Astrocyte (in vitro differentiated cells and primary cell): ENCODE measurements at regions not wholly inside any gene's neighbourhood (a gene's known extent, or its start where the extent isn't known, plus 50 kb on each side); places are given as distances from the start of the nearest gene placed in this dataset.

ENCODE experiments used
- DNase-seq: peaks from one replicate; pipeline ENCODE4 v3.0.0-alpha.2; 2010; ENCODE audit warnings: low read depth
- FAIRE-seq: peaks from 2 replicates; lab custom pipeline; 2011; peaks lifted over from hg19 to GRCh38; lab: Jason Lieb, UNC
- H2AFZ ChIP-seq: 2 replicates; pipeline ENCODE4 v1.6.0; 2012; ENCODE audit warnings: low read depth, low read length, inconsistent platforms
- H3K27ac ChIP-seq: 2 replicates; pipeline ENCODE4 v1.5.1; 2011; ENCODE audit warnings: low read depth, low read length, inconsistent platforms
- H3K27me3 ChIP-seq: 2 replicates; pipeline ENCODE4 v1.6.0; 2011; ENCODE audit warnings: low read length, inconsistent platforms; ENCODE audit not compliant: insufficient read depth
- H3K36me3 ChIP-seq: 2 replicates; pipeline ENCODE4 v1.5.1; 2011; ENCODE audit warnings: low read length, inconsistent platforms; ENCODE audit not compliant: insufficient read depth
- H3K4me1 ChIP-seq: 2 replicates; pipeline ENCODE4 v1.5.1; 2011; ENCODE audit warnings: low read length, inconsistent platforms; ENCODE audit not compliant: insufficient read depth
- H3K4me2 ChIP-seq: 2 replicates; pipeline ENCODE4 v1.6.0; 2012; ENCODE audit warnings: low read length, inconsistent platforms
- H3K4me3 ChIP-seq: 2 replicates; pipeline ENCODE4 v1.5.1; 2011; ENCODE audit warnings: low read depth, mild to moderate bottlenecking, low read length, inconsistent platforms; ENCODE audit not compliant: insufficient read depth
- H3K79me2 ChIP-seq: 2 replicates; pipeline ENCODE4 v1.6.0; 2012; ENCODE audit warnings: mild to moderate bottlenecking, low read length, inconsistent platforms; ENCODE audit not compliant: insufficient read depth
- H3K9ac ChIP-seq: 2 replicates; pipeline ENCODE4 v1.6.0; 2012; ENCODE audit warnings: mild to moderate bottlenecking, low read length, inconsistent platforms
- H3K9me3 ChIP-seq: 2 replicates; pipeline ENCODE4 v1.5.1; 2012; ENCODE audit warnings: low read depth, mild to moderate bottlenecking, low read length, inconsistent platforms; ENCODE audit not compliant: insufficient read depth
- H4K20me1 ChIP-seq: 2 replicates; pipeline ENCODE4 v1.6.0; 2012; ENCODE audit warnings: low read length, inconsistent platforms; ENCODE audit not compliant: insufficient read depth
- H3K27ac Mint-ChIP-seq: one replicate; pipeline ENCODE4 v1.8.0; 2021; ENCODE audit warnings: mild to moderate bottlenecking, mixed read lengths; ENCODE audit not compliant: unreplicated experiment
- H3K27me3 Mint-ChIP-seq: one replicate; pipeline ENCODE4 v1.8.0; 2021; ENCODE audit warnings: low read depth, mixed read lengths; ENCODE audit not compliant: unreplicated experiment
- H3K36me3 Mint-ChIP-seq: one replicate; pipeline ENCODE4 v1.8.0; 2021; ENCODE audit warnings: low read depth, mixed read lengths; ENCODE audit not compliant: unreplicated experiment
- H3K4me1 Mint-ChIP-seq: one replicate; pipeline ENCODE4 v1.8.0; 2021; ENCODE audit warnings: low read depth, mixed read lengths; ENCODE audit not compliant: unreplicated experiment
- H3K4me3 Mint-ChIP-seq: one replicate; pipeline ENCODE4 v1.8.0; 2021; ENCODE audit warnings: mild to moderate bottlenecking, moderate library complexity, mixed read lengths; ENCODE audit not compliant: unreplicated experiment
- H3K9me3 Mint-ChIP-seq: one replicate; pipeline ENCODE4 v1.8.0; 2021; ENCODE audit warnings: mild to moderate bottlenecking, mixed read lengths; ENCODE audit not compliant: unreplicated experiment
- CTCF ChIP-seq: IDR thresholded peaks from 2 replicates; pipeline ENCODE4 v1.5.1; 2011; ENCODE audit warnings: low read depth, mild to moderate bottlenecking, inconsistent platforms, low read length, moderate library complexity; ENCODE audit not compliant: insufficient read depth
- EZH2 ChIP-seq: IDR thresholded peaks from 2 replicates; pipeline ENCODE4 v1.6.1; 2012; ENCODE audit warnings: mild to moderate bottlenecking, low read length, inconsistent platforms; ENCODE audit not compliant: insufficient read depth

- no peak overlapping the region for H3K4me3 Mint-ChIP-seq
- peaks cover 2% of the 10 kb centered on the region for H3K36me3 Mint-ChIP-seq
- no peaks in the 10 kb centered on the region for H3K36me3 ChIP-seq
- H2AFZ ChIP-seq, result no peak overlapping the region
- no peak overlapping the region for H3K4me2 ChIP-seq
- no peak overlapping the region for H3K9ac ChIP-seq
- peaks cover 7% of the 10 kb centered on the region for H3K4me1 ChIP-seq
- H3K4me1 Mint-ChIP-seq, result peaks cover 4% of the 10 kb centered on the region
- no peaks in the 10 kb centered on the region for H3K9me3 Mint-ChIP-seq
- H3K79me2 ChIP-seq, result no peaks in the 10 kb centered on the region
- DNase-seq (no peak), FAIRE-seq (no peak)
- no peak overlapping the region for H3K27ac ChIP-seq
- H3K4me3 ChIP-seq, result no peak overlapping the region
- H4K20me1 ChIP-seq, result no peaks in the 10 kb centered on the region
- no peaks in the 10 kb centered on the region for H3K27me3 Mint-ChIP-seq
- H3K9me3 ChIP-seq, result no peaks in the 10 kb centered on the region
- TF ChIP-seq EZH2 (no peak), CTCF (no peak)
- H3K27ac Mint-ChIP-seq, result no peak overlapping the region
- no peaks in the 10 kb centered on the region for H3K27me3 ChIP-seq
Observed at GRCh38 chr10:21138769-21139340, 241.7 kb upstream of the NEBL start.

DNA sequence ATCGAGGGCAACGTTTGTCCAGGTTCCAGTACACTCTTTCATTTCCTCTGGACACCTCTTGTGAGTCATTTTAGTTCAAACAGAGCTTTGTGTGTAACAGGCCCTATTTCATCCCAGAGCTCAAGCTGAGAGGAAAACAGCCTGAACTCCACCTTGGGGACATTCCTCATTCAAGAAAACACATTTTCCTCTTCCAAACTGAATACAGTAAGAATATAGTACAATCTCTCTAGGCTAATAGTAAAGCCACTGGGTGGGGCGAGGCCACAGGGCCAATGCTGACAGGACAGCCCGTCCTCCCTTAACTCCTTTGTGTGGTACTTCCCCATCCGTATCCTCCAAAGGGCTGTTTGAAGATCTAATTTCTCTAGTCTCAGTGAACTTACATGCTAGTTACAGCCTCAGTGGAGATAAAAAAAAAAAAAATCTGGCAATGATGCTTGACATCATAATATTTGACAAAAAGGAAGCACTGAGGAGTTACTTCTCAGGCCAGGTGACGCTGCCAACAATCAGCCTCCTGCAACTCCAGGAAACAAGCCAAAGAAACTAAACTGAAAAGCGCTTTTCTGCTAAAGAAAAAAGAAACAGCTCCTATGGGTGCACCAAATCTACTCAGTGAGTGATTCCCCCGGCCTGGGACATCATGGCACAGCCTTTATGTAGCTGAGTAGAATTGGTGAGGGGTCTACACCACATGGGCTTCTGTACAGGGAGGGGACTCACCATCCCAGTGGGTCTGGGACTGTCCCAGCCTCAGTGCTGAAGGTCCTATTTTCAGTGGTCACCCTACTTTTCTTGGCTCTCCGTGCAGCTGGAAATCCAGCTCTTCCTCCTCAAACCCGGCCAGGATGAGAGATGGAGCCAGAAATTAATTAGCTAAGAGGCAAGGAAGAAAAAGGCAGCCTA is 238.2 kb upstream of the NEBL start:
- Histone ChIP-seq H3K9me3 (no peaks in the 10 kb centered on the region), H3K9ac (no peak overlapping the region), H3K36me3 (no peaks in the 10 kb centered on the region), H3K4me1 (peaks cover 7% of the 10 kb centered on the region), H4K20me1 (no peaks in the 10 kb centered on the region), H3K4me2 (peak overlapping the region; percentile 34), H3K79me2 (no peaks in the 10 kb centered on the region), H3K4me3 (no peak overlapping the region), H3K27ac (no peak overlapping the region), H3K27me3 (no peaks in the 10 kb centered on the region), H2AFZ (peak overlapping the region; percentile 6)
- Mint-ChIP-seq H3K36me3 (peaks cover 6% of the 10 kb centered on the region), H3K4me1 (peaks cover 4% of the 10 kb centered on the region), H3K4me3 (no peak overlapping the region), H3K9me3 (no peaks in the 10 kb centered on the region), H3K27ac (no peak overlapping the region), H3K27me3 (no peaks in the 10 kb centered on the region)
- FAIRE-seq (no peak), DNase-seq (no peak)
- TF ChIP-seq EZH2, result no peak
- TF ChIP-seq CTCF, result no peak
